PC-9 (cell line): ENCODE measurements at regions not wholly inside any gene's neighbourhood (a gene's known extent, or its start where the extent isn't known, plus 50 kb on each side); places are given as distances from the start of the nearest gene placed in this dataset.

Source experiments
- CTCF ChIP-seq: fragments of 200-600 bp; sonication (generic); conservative IDR thresholded peaks from 2 replicates; pipeline ENCODE4 v1.6.1; 2017; ENCODE audit warnings: mixed run types, antibody characterized with exemption, mild to moderate bottlenecking, moderate library complexity
- EZH2 ChIP-seq: fragments of 200-600 bp; sonication (generic); IDR thresholded peaks from 2 replicates; pipeline ENCODE4 v1.8.0; 2017; ENCODE audit warnings: antibody characterized with exemption, low read depth

- no peak for TF ChIP-seq CTCF
- no peak for TF ChIP-seq EZH2
These were observed 150.5 kb upstream of the EPB41L4A start for GRCh38 chr5:112569596-112569995.
